Neural progenitor cell (in vitro differentiated cells): ENCODE measurements at regions not wholly inside any gene's neighbourhood (a gene's known extent, or its start where the extent isn't known, plus 50 kb on each side); places are given as distances from the start of the nearest gene placed in this dataset.

Experiments used
- EZH2 ChIP-seq: fragments of 200-600 bp; sonication (generic); IDR thresholded peaks from 2 replicates; pipeline ENCODE4 v1.6.1; 2017; ENCODE audit warnings: antibody characterized with exemption, mild to moderate bottlenecking, moderate library complexity
- EZH2phosphoT487 ChIP-seq: fragments of 200-600 bp; sonication (generic); IDR thresholded peaks from 2 replicates; pipeline ENCODE4 v1.6.1; 2017; ENCODE audit warnings: antibody characterized with exemption
- TF ChIP-seq, protein P1 (sequence below): fragments of 200-600 bp; sonication (generic); IDR thresholded peaks from 2 replicates; pipeline ENCODE4 v1.5.1; 2017; ENCODE audit warnings: antibody characterized with exemption, mild to moderate bottlenecking

DNA sequence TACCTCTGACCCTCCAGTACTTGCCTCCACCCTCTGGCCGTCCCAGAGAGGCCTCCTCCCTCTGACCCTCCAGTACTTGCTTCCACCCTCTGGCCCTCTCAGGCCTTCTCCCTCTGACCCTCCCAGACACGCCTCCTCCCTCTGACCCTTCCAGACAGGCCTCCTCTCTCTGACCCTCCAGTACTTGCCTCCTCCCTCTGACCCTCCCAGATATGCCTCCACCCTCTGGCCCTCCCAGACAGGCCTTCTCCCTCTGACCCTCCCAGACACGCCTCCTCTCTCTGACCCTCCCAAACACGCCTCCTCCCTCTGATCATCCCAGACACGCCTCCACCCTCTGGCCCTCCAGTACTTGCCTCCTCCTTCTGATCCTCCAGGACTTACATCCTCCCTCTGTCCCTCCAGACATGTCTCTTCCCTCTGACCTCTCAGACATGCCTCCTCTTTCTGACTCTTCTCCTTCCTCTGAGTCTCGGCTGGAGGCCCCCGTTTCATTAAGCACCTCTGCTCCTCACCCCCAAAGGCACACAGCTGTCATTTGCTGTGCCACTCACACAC is 71.9 kb downstream of the PHETA1 start:
- TF ChIP-seq, protein P1, sequence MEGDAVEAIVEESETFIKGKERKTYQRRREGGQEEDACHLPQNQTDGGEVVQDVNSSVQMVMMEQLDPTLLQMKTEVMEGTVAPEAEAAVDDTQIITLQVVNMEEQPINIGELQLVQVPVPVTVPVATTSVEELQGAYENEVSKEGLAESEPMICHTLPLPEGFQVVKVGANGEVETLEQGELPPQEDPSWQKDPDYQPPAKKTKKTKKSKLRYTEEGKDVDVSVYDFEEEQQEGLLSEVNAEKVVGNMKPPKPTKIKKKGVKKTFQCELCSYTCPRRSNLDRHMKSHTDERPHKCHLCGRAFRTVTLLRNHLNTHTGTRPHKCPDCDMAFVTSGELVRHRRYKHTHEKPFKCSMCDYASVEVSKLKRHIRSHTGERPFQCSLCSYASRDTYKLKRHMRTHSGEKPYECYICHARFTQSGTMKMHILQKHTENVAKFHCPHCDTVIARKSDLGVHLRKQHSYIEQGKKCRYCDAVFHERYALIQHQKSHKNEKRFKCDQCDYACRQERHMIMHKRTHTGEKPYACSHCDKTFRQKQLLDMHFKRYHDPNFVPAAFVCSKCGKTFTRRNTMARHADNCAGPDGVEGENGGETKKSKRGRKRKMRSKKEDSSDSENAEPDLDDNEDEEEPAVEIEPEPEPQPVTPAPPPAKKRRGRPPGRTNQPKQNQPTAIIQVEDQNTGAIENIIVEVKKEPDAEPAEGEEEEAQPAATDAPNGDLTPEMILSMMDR = no peak
- TF ChIP-seq EZH2 = no peak
- TF ChIP-seq EZH2phosphoT487 = no peak
